ENCODE measurements at regions not wholly inside any gene's neighbourhood (a gene's known extent, or its start where the extent isn't known, plus 50 kb on each side); places are given as distances from the start of the nearest gene placed in this dataset.

- H3K9ac ChIP-seq, result no peak overlapping the region
- no peaks in the 10 kb centered on the region for H3K4me1 ChIP-seq
- no peaks in the 10 kb centered on the region for H3K79me2 ChIP-seq
- no peak overlapping the region for H3K4me3 ChIP-seq (ENCODE audit: low read depth, low read length)
- H3K4me2 ChIP-seq (ENCODE audit: low read length), result no peak overlapping the region
- no peaks in the 10 kb centered on the region for H3K36me3 ChIP-seq (ENCODE audit: control insufficient read depth, insufficient read depth, low read length)
- no peak overlapping the region for H3K27ac ChIP-seq
- no peaks in the 10 kb centered on the region for H3K9me3 ChIP-seq (ENCODE audit: control insufficient read depth, low read length)
- H2AFZ ChIP-seq, result no peak overlapping the region
- no peak for TF ChIP-seq CTCF (IDR thresholded peaks at IDR 0.05)
- H3K27me3 ChIP-seq (ENCODE audit: control insufficient read depth, insufficient read depth, low read length), result no peaks in the 10 kb centered on the region
Measured at GRCh38 chr4:106421441-106422296, 53.1 kb upstream of the GIMD1 start.

- H3K4me1 ChIP-seq, result no peaks in the 10 kb centered on the region
- TF ChIP-seq CTCF (IDR thresholded peaks at IDR 0.05), result no peak
Measured at GRCh38 chr4:106418444-106418843, 49.9 kb upstream of the GIMD1 start.

More at GRCh38 chr4:106418444-106418843, 49.9 kb upstream of the GIMD1 start:
- no peak overlapping the region for H3K4me2 ChIP-seq (ENCODE audit: low read length)
- no peak overlapping the region for H2AFZ ChIP-seq
- no peak overlapping the region for H3K9ac ChIP-seq
- no peak overlapping the region for H3K4me3 ChIP-seq (ENCODE audit: low read depth, low read length)
- no peak overlapping the region for H3K27ac ChIP-seq
- H3K79me2 ChIP-seq, result no peaks in the 10 kb centered on the region
- H3K9me3 ChIP-seq (ENCODE audit: control insufficient read depth, low read length), result no peaks in the 10 kb centered on the region
- H3K36me3 ChIP-seq (ENCODE audit: control insufficient read depth, insufficient read depth, low read length), result no peaks in the 10 kb centered on the region
- H3K27me3 ChIP-seq (ENCODE audit: control insufficient read depth, insufficient read depth, low read length), result no peaks in the 10 kb centered on the region

Measured in parathyroid adenoma (tissue), 2 donors.